Dendritic cell treated with granulocyte-macrophage colony-stimulating factor and Interleukin-4, amounts not matched to agents 40 ng/mL and 50 ng/mL, for 4 days (primary cell): ENCODE measurements at regions not wholly inside any gene's neighbourhood (a gene's known extent, or its start where the extent isn't known, plus 50 kb on each side); places are given as distances from the start of the nearest gene placed in this dataset.
A peak's percentile ranks its signal among the peaks of the same experiment; 100 is the strongest.

Source experiments
- H3K27ac Mint-ChIP-seq: one replicate; pipeline ENCODE4 v1.8.0; 2022; ENCODE audit warnings: mild to moderate bottlenecking, mixed read lengths
- H3K27me3 Mint-ChIP-seq: one replicate; pipeline ENCODE4 v1.8.0; 2022; ENCODE audit warnings: mild to moderate bottlenecking, mixed read lengths
- H3K36me3 Mint-ChIP-seq: one replicate; pipeline ENCODE4 v1.8.0; 2022; ENCODE audit warnings: low read depth, mixed read lengths
- H3K4me1 Mint-ChIP-seq: one replicate; pipeline ENCODE4 v1.8.0; 2022; ENCODE audit warnings: low read depth, mixed read lengths
- H3K4me3 Mint-ChIP-seq: one replicate; pipeline ENCODE4 v1.8.0; 2022; ENCODE audit warnings: mild to moderate bottlenecking, moderate library complexity, mixed read lengths
- H3K9me3 Mint-ChIP-seq: one replicate; pipeline ENCODE4 v1.8.0; 2022; ENCODE audit warnings: mixed read lengths
- intact Hi-C: fragments of 100-400 bp; cut with micrococcal nuclease; formaldehyde crosslinking; loops from one replicate; pipeline ENCODE4 v1.15.0; 2022

DNA sequence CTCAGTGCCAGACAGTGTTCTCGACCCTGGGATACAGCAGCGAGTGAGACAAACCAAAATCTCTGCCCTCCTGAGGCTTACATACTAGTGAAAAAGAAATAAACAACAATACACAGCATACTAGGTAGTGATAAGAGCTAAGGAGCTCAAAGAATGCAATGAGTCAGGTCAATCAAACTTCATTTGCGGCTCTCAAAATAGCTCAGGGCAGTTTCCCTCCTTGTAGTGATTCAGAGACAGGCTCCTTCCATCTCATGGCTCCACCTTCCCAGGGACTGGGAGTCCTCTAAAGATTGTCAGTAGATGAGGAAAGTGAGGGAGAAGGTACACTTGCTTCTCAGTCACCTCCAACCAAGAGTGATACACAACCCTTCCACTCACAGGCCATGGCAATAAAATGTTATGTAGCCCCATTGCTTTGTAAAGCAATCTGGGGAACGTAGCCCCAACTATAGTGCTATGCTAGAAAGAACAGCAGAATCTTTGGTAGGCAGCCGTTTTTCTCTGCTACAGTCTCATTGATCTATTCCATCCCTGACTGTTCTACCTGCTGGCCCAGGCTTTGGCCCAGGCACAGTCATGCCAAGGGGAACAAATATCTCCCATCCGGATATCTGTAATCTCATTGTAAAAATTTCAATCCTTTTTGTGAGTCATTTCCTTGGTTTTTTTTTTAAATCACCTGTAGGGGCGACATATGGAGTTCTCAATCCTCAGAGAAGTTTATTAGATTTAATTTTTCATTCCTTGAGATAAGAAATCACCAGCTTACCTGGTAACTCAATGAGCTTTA is 183.1 kb upstream of the S100G start:
- Mint-ChIP-seq H3K4me1 (no peaks in the 10 kb centered on the region), H3K36me3 (no peaks in the 10 kb centered on the region), H3K9me3 (no peaks in the 10 kb centered on the region), H3K27ac (no peak overlapping the region), H3K4me3 (no peak overlapping the region), H3K27me3 (peaks cover 9% of the 10 kb centered on the region)
- intact Hi-C loops: no loop called here

DNA sequence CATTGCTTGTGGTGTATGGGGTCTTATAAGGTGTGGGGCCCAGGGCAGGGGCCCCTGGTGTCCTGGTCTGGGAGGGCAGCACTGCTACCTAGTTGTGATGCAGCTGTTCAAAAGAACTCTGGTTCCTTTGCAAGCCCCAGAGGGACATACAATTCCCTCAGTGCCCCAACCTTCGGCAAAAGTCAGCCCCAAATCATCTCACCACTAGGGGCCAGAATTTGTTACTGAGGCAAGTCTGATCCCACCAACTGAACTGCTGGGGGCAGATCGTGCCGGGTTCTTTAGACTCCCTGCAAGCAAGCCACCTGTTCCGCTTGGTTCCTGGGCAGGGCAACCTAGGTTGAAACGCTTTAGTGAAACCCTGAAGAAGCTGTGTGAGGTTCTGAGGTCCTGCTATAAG is 180.1 kb upstream of the S100G start:
- no peak overlapping the region for H3K4me3 Mint-ChIP-seq
- H3K27ac Mint-ChIP-seq: no peak overlapping the region
- H3K36me3 Mint-ChIP-seq: no peaks in the 10 kb centered on the region
- intact Hi-C loops: no loop called here
- peaks cover 6% of the 10 kb centered on the region for H3K27me3 Mint-ChIP-seq
- H3K4me1 Mint-ChIP-seq: no peaks in the 10 kb centered on the region
- H3K9me3 Mint-ChIP-seq: no peaks in the 10 kb centered on the region

DNA sequence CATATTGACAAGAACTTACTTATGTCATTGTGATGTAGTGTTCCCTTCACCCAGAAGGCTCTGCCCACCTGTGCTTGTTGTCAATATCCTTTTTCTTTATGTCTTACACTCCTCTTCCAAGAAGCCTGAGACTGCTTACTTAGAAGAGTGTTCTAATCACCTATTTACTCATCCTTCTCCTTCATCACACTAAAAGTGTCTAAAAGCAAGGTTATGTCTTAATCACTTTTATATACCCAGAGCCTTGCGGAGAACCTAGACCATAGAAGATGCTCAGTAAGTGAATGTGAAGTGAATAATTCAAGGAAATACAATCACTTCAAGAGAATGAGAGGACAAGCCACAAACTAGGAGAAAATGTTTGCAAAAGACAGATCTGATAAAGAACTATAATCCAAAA is 177.6 kb upstream of the S100G start:
- no peak overlapping the region for H3K4me3 Mint-ChIP-seq
- H3K27ac Mint-ChIP-seq: no peak overlapping the region
- H3K4me1 Mint-ChIP-seq: no peaks in the 10 kb centered on the region
- peaks cover 2% of the 10 kb centered on the region for H3K27me3 Mint-ChIP-seq
- intact Hi-C loops: no loop called here
- no peaks in the 10 kb centered on the region for H3K36me3 Mint-ChIP-seq
- no peaks in the 10 kb centered on the region for H3K9me3 Mint-ChIP-seq

DNA sequence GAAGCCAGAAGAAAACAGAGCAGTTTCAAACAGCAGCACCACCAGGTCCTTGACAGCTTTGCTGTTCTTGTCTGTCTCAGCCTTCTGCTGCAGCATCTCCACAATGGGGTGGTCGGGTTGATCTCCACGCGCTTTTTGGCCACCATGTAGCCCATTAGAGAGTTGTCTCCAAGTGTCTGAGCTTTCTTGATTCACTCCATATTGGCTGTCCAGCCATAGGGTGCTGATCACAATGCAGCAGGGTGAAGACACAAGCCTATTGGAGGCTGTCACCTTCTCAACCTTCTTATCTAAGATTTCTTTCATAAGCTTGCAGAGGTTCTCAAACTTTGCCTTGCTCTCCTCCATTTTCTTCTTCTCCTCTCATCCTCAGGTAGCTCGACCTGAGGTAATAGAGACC is 175.4 kb upstream of the S100G start:
- intact Hi-C loops: no loop called here
- Mint-ChIP-seq H3K27ac (no peak overlapping the region), H3K27me3 (peaks cover under 1% of the 10 kb centered on the region), H3K4me1 (no peaks in the 10 kb centered on the region), H3K4me3 (no peak overlapping the region), H3K9me3 (no peaks in the 10 kb centered on the region), H3K36me3 (no peaks in the 10 kb centered on the region)

DNA sequence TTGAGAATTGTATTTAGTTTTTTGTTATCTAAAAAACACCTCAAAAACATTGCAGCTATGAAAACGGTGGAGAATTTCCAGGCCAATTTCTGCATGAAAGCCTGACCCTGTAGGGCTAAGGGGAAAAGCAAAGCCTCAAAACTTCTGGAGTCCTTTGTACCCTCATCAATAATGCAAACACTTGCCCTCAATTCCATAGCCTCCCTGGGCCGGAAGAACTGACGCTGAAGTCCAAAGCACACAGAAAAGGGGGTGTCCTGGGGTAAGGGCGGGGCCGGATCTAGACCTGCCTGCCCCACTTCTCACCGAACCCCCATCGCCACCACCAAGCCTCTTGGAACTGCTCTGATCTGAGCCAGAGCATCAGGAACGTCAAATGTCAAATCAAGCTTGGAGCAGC is 173.9 kb upstream of the S100G start:
- no peaks in the 10 kb centered on the region for H3K36me3 Mint-ChIP-seq
- H3K27ac Mint-ChIP-seq: no peak overlapping the region
- no peak overlapping the region for H3K4me3 Mint-ChIP-seq
- no peaks in the 10 kb centered on the region for H3K27me3 Mint-ChIP-seq
- no peaks in the 10 kb centered on the region for H3K9me3 Mint-ChIP-seq
- peaks cover 2% of the 10 kb centered on the region for H3K4me1 Mint-ChIP-seq
- intact Hi-C loops: no loop called here

- H3K27ac Mint-ChIP-seq: no peak overlapping the region
- H3K36me3 Mint-ChIP-seq: no peaks in the 10 kb centered on the region
- H3K27me3 Mint-ChIP-seq: no peaks in the 10 kb centered on the region
- H3K4me1 Mint-ChIP-seq: peaks cover 9% of the 10 kb centered on the region
- intact Hi-C loops: no loop called here
- no peaks in the 10 kb centered on the region for H3K9me3 Mint-ChIP-seq
- H3K4me3 Mint-ChIP-seq: no peak overlapping the region
Observed at GRCh38 chrX:16476692-16477091, 173.3 kb upstream of the S100G start.

DNA sequence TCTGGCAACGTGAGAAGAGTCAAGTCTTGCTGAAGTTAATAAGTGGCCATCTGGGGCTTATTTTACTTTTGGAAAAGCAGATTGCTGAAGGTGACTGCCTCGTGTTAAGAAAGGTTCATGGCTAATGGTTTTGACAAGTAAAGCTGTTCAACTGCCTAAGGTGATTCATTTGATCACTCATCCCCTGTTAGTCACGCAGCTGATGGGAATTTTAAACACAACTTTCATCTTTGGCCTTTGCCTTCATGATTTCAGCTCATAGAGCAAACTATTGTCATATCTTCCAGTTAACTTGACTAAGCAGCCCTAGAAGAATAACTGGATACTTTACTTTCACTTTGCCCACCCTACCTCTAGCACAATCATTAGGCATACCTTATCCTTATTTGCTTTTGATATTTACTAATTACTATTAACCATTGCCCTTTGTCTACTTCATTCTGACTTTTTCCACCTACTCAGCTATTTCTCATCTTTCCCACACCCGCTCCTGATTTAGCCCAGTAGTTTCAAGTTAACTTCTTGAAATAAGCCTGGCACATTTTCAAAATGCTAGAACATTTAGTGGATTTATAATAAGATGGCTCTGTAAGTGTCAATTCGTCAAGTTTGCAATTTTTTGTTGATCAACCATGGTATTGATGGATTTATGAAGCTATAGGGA is 170.6 kb upstream of the S100G start:
- Mint-ChIP-seq H3K4me1 (peaks cover 25% of the 10 kb centered on the region), H3K27me3 (no peaks in the 10 kb centered on the region), H3K36me3 (no peaks in the 10 kb centered on the region), H3K4me3 (no peak overlapping the region), H3K9me3 (no peaks in the 10 kb centered on the region), H3K27ac (no peak overlapping the region)
- intact Hi-C loops: no loop called here

DNA sequence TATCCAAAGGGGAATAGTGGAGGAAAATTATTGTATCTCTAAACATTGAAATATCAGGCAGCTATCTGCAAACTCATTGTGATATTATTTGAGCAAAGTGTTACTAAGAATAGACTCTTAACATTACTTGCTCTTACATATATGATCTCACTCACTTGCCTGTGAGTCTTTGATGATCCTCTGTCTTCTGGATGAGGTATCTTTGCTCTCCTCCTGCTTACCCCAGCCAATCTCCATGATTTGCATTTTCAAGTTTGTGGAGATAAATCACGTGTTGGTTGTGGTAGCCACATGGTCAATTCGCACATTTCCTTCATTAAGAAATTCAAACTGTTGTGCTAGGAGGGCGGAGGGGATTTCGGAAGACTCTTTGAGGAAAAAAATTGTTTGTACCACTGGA is 169.9 kb upstream of the S100G start:
- H3K27me3 Mint-ChIP-seq: no peaks in the 10 kb centered on the region
- H3K4me3 Mint-ChIP-seq: no peak overlapping the region
- H3K9me3 Mint-ChIP-seq: no peaks in the 10 kb centered on the region
- intact Hi-C loops: no loop called here
- peaks cover 25% of the 10 kb centered on the region for H3K4me1 Mint-ChIP-seq
- H3K36me3 Mint-ChIP-seq: no peaks in the 10 kb centered on the region
- no peak overlapping the region for H3K27ac Mint-ChIP-seq

DNA sequence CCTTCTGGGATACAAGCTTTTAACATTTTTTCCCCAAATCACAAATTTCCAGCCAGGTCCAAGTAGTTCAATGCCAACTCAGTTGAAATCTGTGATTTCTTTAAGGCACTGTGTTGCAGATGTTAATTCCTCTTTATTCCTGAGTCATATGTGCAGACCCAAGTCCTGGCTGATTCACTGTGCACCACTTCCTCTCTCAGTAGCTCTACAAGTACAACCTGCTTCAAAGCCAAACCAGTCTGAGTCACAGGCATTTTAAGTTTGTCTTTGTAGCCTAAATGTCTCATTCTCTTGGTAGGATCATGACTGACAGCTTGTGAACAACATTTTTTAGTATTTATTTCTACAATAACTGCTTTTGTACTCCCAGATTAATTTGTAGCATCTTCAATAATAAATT is 165.6 kb upstream of the S100G start:
- H3K9me3 Mint-ChIP-seq: no peaks in the 10 kb centered on the region
- H3K4me1 Mint-ChIP-seq: peaks cover 35% of the 10 kb centered on the region
- peak overlapping the region; percentile 68 for H3K27ac Mint-ChIP-seq
- H3K4me3 Mint-ChIP-seq: no peak overlapping the region
- no peaks in the 10 kb centered on the region for H3K27me3 Mint-ChIP-seq
- intact Hi-C loops: no loop called here
- no peaks in the 10 kb centered on the region for H3K36me3 Mint-ChIP-seq

GRCh38 chrX:16487620-16488385 is 162.2 kb upstream of the S100G start:
- peak overlapping the region; percentile 22 for H3K27ac Mint-ChIP-seq
- H3K4me3 Mint-ChIP-seq: no peak overlapping the region
- no peaks in the 10 kb centered on the region for H3K27me3 Mint-ChIP-seq
- H3K9me3 Mint-ChIP-seq: no peaks in the 10 kb centered on the region
- peaks cover 24% of the 10 kb centered on the region for H3K4me1 Mint-ChIP-seq
- H3K36me3 Mint-ChIP-seq: no peaks in the 10 kb centered on the region
- intact Hi-C loops: no loop called here

DNA sequence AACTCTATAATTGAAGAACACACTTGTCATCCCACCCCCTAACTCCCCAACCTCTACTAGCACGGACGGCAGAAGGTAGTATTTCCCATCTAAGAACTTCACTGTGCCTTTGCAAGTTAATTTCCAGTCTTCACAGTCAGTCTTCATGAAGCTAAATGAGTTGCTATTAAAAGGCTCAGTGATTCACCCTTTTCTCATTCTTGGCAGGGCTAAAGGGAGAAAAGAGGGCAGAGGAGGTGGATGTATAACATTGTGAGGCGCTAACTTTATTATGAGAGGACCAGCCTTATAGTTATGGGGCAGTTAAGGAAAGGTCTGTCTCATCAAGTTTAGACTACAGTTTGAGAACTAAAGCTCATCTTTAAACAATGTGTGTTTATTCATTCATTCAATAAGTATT is 161.0 kb upstream of the S100G start:
- Mint-ChIP-seq H3K4me1 (peaks cover 15% of the 10 kb centered on the region), H3K27me3 (no peaks in the 10 kb centered on the region), H3K4me3 (no peak overlapping the region), H3K9me3 (no peaks in the 10 kb centered on the region), H3K27ac (no peak overlapping the region), H3K36me3 (no peaks in the 10 kb centered on the region)
- intact Hi-C loops: no loop called here

- Mint-ChIP-seq H3K36me3 (no peaks in the 10 kb centered on the region), H3K4me3 (no peak overlapping the region), H3K27me3 (no peaks in the 10 kb centered on the region), H3K9me3 (no peaks in the 10 kb centered on the region), H3K4me1 (peaks cover 14% of the 10 kb centered on the region), H3K27ac (no peak overlapping the region)
- intact Hi-C loops: no loop called here
Observed at GRCh38 chrX:16491461-16491860, 158.5 kb upstream of the S100G start.

- Mint-ChIP-seq H3K36me3 (no peaks in the 10 kb centered on the region), H3K27ac (no peak overlapping the region), H3K4me3 (no peak overlapping the region)
Observed at GRCh38 chrX:16496175-16496574, 153.8 kb upstream of the S100G start.

More at GRCh38 chrX:16496175-16496574, 153.8 kb upstream of the S100G start:
- H3K9me3 Mint-ChIP-seq: no peaks in the 10 kb centered on the region
- H3K4me1 Mint-ChIP-seq: peaks cover 6% of the 10 kb centered on the region
- no peaks in the 10 kb centered on the region for H3K27me3 Mint-ChIP-seq
- intact Hi-C loops: no loop called here
